GM12878 (cell line): ENCODE measurements at regions not wholly inside any gene's neighbourhood (a gene's known extent, or its start where the extent isn't known, plus 50 kb on each side); places are given as distances from the start of the nearest gene placed in this dataset.

Experiments
- CHD1 ChIP-seq: IDR thresholded peaks from 2 replicates; pipeline ENCODE4 v1.6.1; 2012; ENCODE audit warnings: low read depth, low read length, improper control_type of control experiment
- ESRRA ChIP-seq: IDR thresholded peaks from 2 replicates; pipeline ENCODE4 v1.6.1; 2012; ENCODE audit warnings: mild to moderate bottlenecking, low read length, improper control_type of control experiment
- PAX8 ChIP-seq: fragments of 450-650 bp; IDR thresholded peaks from 2 replicates; pipeline ENCODE4 v1.6.1; 2017; ENCODE audit warnings: mild to moderate bottlenecking, moderate library complexity
- POLR2A ChIP-seq: IDR thresholded peaks from 2 replicates; pipeline ENCODE4 v1.6.1; 2011; ENCODE audit warnings: low read depth, mild to moderate bottlenecking, low read length
- TF ChIP-seq, protein P1 (sequence below), 3 experiments: IDR thresholded peaks in 2 of 3; conservative IDR thresholded peaks in 1 of 3; 2 replicates each; pipeline ENCODE4 v1.5.1; 2011; ENCODE audit warnings: low read depth in 3 of 3, low read length in 3 of 3, mild to moderate bottlenecking in 3 of 3, control low read depth in 2 of 3, moderate library complexity in 2 of 3, inconsistent platforms in 1 of 3, mixed read lengths in 1 of 3; ENCODE audit not compliant: control insufficient read depth in 2 of 3, insufficient read depth in 1 of 3; ENCODE audit errors: extremely low read depth in 1 of 3

DNA sequence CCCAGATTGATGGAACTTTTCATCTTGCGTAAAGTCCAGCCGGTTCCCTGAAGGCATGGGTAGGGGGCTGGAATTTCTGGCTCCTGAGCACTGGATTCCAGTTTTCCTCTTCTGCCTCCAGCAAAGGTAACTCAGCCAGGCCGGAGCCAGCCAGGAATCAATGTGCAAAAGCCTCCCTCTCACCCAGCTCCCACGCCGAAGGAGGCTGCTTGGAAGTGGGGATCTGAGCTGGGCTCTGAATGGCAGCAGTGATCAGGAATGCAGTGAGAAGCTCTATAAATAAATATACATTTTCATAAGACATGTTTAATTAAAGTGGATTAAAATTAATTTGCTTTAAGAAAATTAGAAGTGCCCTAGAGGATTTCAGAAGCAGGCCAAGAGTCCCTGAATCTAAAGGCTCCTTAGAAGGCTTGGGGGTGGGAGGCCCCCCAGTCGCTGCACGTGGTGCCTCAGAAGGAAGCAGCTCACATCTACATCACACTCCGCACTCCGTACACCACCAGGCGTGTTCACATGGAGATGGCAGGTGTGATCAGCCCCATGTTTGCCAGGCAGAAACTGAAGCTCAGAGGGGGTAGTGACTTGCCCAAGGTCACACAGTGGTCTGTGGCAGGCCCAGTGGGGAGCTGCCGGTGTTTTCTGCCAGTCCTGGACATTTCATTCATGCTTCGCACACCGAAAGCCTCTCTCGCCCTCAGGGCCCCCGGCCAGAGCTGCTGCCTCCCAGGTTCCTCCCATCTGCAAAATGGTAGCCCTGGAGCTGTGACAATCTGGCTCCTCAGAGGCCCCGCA lies 148.6 kb upstream of the LINGO1 start:
- TF ChIP-seq CHD1: no peak
- TF ChIP-seq POLR2A: no peak
- TF ChIP-seq, protein P1, sequence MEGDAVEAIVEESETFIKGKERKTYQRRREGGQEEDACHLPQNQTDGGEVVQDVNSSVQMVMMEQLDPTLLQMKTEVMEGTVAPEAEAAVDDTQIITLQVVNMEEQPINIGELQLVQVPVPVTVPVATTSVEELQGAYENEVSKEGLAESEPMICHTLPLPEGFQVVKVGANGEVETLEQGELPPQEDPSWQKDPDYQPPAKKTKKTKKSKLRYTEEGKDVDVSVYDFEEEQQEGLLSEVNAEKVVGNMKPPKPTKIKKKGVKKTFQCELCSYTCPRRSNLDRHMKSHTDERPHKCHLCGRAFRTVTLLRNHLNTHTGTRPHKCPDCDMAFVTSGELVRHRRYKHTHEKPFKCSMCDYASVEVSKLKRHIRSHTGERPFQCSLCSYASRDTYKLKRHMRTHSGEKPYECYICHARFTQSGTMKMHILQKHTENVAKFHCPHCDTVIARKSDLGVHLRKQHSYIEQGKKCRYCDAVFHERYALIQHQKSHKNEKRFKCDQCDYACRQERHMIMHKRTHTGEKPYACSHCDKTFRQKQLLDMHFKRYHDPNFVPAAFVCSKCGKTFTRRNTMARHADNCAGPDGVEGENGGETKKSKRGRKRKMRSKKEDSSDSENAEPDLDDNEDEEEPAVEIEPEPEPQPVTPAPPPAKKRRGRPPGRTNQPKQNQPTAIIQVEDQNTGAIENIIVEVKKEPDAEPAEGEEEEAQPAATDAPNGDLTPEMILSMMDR (IDR thresholded peaks at IDR 0.05 in 2 of 3, conservative IDR thresholded peaks at IDR 0.05 in 1 of 3; ENCODE audit: control insufficient read depth in 2 of 3, extremely low read depth in 1 of 3, insufficient read depth in 1 of 3, low read depth in 3 of 3, low read length in 3 of 3): no peak
- TF ChIP-seq ESRRA: no peak
- TF ChIP-seq PAX8: no peak
